ENCODE measurements at regions not wholly inside any gene's neighbourhood (a gene's known extent, or its start where the extent isn't known, plus 50 kb on each side); places are given as distances from the start of the nearest gene placed in this dataset.
"Not testable (repeated sequence)": the region's sequence is repeated elsewhere in the genome, so short reads cannot be mapped to it uniquely, and the experiment has no call there.

DNA sequence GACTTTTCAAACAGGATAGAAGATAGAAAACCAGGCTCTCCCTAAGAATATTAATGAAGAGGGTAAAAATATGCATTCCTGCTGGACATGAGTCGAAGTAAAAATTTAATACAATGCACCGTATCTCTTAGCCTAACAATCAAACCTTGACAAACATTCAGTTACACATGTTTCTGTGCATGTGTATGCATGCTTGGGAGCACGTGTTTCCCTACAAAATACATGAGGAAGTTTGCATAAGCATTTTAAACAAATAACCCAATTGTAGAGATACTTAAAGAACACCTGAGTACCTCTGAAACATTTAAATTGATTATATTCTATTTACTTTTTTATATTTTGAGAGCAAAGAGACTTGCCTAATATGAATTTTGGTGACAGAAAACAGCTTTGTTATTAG, 1763.7 kb upstream of the SEL1L start:
- DNase-seq (ENCODE audit: low spot score) (no peak), ATAC-seq (no peak)
- CTCF ChIA-PET, result no interaction called here
- Mint-ChIP-seq H3K4me3 (no peak overlapping the region), H3K36me3 (no peaks in the 10 kb centered on the region), H3K27me3 (ENCODE audit: low read depth) (no peaks in the 10 kb centered on the region), H3K27ac (no peak overlapping the region), H3K4me1 (no peaks in the 10 kb centered on the region), H3K9me3 (peaks cover 4% of the 10 kb centered on the region; the same call in 1 of the 2 replicates)
- POLR2A ChIA-PET, result no interaction called here
- TF ChIP-seq FOXJ3 (CRISPR knock-in tag; IDR thresholded peaks at IDR 0.05; ENCODE audit: borderline replicate concordance) (no peak), NR3C1 (CRISPR knock-in tag; conservative IDR thresholded peaks at IDR 0.05; ENCODE audit: low read depth) (no peak), ZNF138 (CRISPR knock-in tag; conservative IDR thresholded peaks at IDR 0.05) (no peak), MYBL2 (CRISPR knock-in tag; IDR thresholded peaks at IDR 0.05) (no peak), NFYB (CRISPR knock-in tag; conservative IDR thresholded peaks at IDR 0.05; ENCODE audit: low read depth) (no peak), GRHL2 (CRISPR knock-in tag; IDR thresholded peaks at IDR 0.05; ENCODE audit: insufficient replicate concordance, severe bottlenecking) (no peak), NR1H2 (CRISPR knock-in tag; IDR thresholded peaks at IDR 0.05) (no peak), ZNF396 (CRISPR knock-in tag; IDR thresholded peaks at IDR 0.05; ENCODE audit: borderline replicate concordance) (no peak), TCF7 (CRISPR knock-in tag; IDR thresholded peaks at IDR 0.05; ENCODE audit: low read depth) (no peak)
- TF ChIP-seq, protein P1, sequence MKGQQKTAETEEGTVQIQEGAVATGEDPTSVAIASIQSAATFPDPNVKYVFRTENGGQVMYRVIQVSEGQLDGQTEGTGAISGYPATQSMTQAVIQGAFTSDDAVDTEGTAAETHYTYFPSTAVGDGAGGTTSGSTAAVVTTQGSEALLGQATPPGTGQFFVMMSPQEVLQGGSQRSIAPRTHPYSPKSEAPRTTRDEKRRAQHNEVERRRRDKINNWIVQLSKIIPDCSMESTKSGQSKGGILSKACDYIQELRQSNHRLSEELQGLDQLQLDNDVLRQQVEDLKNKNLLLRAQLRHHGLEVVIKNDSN (CRISPR knock-in tag; IDR thresholded peaks at IDR 0.05), result no peak
- TF ChIP-seq, protein P2, sequence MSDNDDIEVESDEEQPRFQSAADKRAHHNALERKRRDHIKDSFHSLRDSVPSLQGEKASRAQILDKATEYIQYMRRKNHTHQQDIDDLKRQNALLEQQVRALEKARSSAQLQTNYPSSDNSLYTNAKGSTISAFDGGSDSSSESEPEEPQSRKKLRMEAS (CRISPR knock-in tag; IDR thresholded peaks at IDR 0.05), result no peak
- TF ChIP-seq, protein P3, sequence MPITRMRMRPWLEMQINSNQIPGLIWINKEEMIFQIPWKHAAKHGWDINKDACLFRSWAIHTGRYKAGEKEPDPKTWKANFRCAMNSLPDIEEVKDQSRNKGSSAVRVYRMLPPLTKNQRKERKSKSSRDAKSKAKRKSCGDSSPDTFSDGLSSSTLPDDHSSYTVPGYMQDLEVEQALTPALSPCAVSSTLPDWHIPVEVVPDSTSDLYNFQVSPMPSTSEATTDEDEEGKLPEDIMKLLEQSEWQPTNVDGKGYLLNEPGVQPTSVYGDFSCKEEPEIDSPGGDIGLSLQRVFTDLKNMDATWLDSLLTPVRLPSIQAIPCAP (CRISPR knock-in tag; IDR thresholded peaks at IDR 0.05), result no peak
- TF ChIP-seq, protein P4, sequence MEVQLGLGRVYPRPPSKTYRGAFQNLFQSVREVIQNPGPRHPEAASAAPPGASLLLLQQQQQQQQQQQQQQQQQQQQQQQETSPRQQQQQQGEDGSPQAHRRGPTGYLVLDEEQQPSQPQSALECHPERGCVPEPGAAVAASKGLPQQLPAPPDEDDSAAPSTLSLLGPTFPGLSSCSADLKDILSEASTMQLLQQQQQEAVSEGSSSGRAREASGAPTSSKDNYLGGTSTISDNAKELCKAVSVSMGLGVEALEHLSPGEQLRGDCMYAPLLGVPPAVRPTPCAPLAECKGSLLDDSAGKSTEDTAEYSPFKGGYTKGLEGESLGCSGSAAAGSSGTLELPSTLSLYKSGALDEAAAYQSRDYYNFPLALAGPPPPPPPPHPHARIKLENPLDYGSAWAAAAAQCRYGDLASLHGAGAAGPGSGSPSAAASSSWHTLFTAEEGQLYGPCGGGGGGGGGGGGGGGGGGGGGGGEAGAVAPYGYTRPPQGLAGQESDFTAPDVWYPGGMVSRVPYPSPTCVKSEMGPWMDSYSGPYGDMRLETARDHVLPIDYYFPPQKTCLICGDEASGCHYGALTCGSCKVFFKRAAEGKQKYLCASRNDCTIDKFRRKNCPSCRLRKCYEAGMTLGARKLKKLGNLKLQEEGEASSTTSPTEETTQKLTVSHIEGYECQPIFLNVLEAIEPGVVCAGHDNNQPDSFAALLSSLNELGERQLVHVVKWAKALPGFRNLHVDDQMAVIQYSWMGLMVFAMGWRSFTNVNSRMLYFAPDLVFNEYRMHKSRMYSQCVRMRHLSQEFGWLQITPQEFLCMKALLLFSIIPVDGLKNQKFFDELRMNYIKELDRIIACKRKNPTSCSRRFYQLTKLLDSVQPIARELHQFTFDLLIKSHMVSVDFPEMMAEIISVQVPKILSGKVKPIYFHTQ (CRISPR knock-in tag; IDR thresholded peaks at IDR 0.05), result no peak
- TF ChIP-seq, protein P5, sequence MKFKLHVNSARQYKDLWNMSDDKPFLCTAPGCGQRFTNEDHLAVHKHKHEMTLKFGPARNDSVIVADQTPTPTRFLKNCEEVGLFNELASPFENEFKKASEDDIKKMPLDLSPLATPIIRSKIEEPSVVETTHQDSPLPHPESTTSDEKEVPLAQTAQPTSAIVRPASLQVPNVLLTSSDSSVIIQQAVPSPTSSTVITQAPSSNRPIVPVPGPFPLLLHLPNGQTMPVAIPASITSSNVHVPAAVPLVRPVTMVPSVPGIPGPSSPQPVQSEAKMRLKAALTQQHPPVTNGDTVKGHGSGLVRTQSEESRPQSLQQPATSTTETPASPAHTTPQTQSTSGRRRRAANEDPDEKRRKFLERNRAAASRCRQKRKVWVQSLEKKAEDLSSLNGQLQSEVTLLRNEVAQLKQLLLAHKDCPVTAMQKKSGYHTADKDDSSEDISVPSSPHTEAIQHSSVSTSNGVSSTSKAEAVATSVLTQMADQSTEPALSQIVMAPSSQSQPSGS (CRISPR knock-in tag; IDR thresholded peaks at IDR 0.05; ENCODE audit: borderline replicate concordance, low read depth), result no peak
- TF ChIP-seq, protein P6, sequence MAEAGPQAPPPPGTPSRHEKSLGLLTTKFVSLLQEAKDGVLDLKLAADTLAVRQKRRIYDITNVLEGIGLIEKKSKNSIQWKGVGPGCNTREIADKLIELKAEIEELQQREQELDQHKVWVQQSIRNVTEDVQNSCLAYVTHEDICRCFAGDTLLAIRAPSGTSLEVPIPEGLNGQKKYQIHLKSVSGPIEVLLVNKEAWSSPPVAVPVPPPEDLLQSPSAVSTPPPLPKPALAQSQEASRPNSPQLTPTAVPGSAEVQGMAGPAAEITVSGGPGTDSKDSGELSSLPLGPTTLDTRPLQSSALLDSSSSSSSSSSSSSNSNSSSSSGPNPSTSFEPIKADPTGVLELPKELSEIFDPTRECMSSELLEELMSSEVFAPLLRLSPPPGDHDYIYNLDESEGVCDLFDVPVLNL (CRISPR knock-in tag; IDR thresholded peaks at IDR 0.05; ENCODE audit: borderline replicate concordance, low read depth), result no peak
- TF ChIP-seq, protein P7, sequence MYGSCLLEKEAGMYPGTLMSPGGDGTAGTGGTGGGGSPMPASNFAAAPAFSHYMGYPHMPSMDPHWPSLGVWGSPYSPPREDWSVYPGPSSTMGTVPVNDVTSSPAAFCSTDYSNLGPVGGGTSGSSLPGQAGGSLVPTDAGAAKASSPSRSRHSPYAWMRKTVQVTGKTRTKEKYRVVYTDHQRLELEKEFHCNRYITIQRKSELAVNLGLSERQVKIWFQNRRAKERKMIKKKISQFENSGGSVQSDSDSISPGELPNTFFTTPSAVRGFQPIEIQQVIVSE (CRISPR knock-in tag; IDR thresholded peaks at IDR 0.05; ENCODE audit: borderline replicate concordance), result no peak
- TF ChIP-seq, protein P8, sequence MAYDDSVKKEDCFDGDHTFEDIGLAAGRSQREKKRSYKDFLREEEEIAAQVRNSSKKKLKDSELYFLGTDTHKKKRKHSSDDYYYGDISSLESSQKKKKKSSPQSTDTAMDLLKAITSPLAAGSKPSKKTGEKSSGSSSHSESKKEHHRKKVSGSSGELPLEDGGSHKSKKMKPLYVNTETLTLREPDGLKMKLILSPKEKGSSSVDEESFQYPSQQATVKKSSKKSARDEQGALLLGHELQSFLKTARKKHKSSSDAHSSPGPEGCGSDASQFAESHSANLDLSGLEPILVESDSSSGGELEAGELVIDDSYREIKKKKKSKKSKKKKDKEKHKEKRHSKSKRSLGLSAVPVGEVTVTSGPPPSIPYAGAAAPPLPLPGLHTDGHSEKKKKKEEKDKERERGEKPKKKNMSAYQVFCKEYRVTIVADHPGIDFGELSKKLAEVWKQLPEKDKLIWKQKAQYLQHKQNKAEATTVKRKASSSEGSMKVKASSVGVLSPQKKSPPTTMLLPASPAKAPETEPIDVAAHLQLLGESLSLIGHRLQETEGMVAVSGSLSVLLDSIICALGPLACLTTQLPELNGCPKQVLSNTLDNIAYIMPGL (CRISPR knock-in tag; IDR thresholded peaks at IDR 0.05), result no peak
- TF ChIP-seq, protein P9, sequence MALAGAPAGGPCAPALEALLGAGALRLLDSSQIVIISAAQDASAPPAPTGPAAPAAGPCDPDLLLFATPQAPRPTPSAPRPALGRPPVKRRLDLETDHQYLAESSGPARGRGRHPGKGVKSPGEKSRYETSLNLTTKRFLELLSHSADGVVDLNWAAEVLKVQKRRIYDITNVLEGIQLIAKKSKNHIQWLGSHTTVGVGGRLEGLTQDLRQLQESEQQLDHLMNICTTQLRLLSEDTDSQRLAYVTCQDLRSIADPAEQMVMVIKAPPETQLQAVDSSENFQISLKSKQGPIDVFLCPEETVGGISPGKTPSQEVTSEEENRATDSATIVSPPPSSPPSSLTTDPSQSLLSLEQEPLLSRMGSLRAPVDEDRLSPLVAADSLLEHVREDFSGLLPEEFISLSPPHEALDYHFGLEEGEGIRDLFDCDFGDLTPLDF (CRISPR knock-in tag; IDR thresholded peaks at IDR 0.05), result no peak

DNA sequence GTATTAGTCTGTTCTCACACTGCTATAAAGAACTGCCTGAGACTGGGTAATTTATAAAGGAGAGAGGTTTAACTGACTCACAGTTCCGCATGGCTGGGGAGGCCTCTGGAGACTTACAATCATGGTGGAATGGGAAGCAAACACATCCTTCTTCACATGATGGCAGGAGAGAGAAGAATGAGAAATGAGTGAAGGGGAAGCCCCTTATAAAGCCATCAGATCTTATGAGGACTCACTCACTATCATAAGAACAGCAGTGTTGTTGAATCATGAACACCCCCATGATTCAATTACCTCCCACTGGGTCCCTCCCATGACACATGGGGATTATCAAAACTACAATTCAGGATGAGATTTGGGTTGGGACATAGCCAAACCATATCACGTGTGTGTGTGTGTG, 1764.4 kb upstream of the SEL1L start:
- CTCF ChIA-PET; H3K27me3 Mint-ChIP-seq (ENCODE audit: low read depth); H3K4me1 Mint-ChIP-seq; H3K36me3 Mint-ChIP-seq; POLR2A ChIA-PET; H3K9me3 Mint-ChIP-seq; H3K27ac Mint-ChIP-seq; DNase-seq (ENCODE audit: low spot score); ATAC-seq; H3K4me3 Mint-ChIP-seq: not testable (repeated sequence)

Data from WTC11 (cell line).